Panc1 (cell line): ENCODE measurements at regions not wholly inside any gene's neighbourhood (a gene's known extent, or its start where the extent isn't known, plus 50 kb on each side); places are given as distances from the start of the nearest gene placed in this dataset.

Source experiments
- ATAC-seq: fragments of 200-7000 bp; cut with Tn5 transposase; 2 replicates; pipeline ENCODE4 v1.9.1; 2020; ENCODE audit warnings: mild to moderate bottlenecking, moderate library complexity
- BruUV-seq: library from RNA; stranded (reverse); fragments of 400-500 nt; replicated peaks from 2 replicates; lab custom pipeline; 2021; lab: Mats Ljungman, UMichigan
- CTCF ChIA-PET: fragments of 300-600 bp; sonication (Branson Sonifier 250); formaldehyde crosslinking; loops from one replicate; lab custom pipeline; 2022; ENCODE audit warnings: antibody characterized with exemption; lab: Charles Lee
- POLR2A ChIA-PET: fragments of 300-600 bp; sonication (Branson Sonifier 250); formaldehyde crosslinking; loops from one replicate; lab custom pipeline; 2022; ENCODE audit warnings: antibody characterized with exemption; lab: Charles Lee
- DNase-seq: peaks from one replicate; pipeline ENCODE4 v3.0.0-alpha.2; 2010; ENCODE audit warnings: low read depth, low spot score
- H3K27ac ChIP-seq: 2 replicates; pipeline ENCODE4 v1.5.1; 2011; ENCODE audit warnings: mild to moderate bottlenecking, low read length, inconsistent platforms
- H3K27me3 ChIP-seq: fragments of 200-500 bp; sonication (Bioruptor generic); 2 replicates; pipeline ENCODE4 v1.6.0; 2014; ENCODE audit warnings: low read length, inconsistent platforms; ENCODE audit not compliant: control insufficient read depth, insufficient read depth
- H3K36me3 ChIP-seq: fragments of 200-500 bp; sonication (Bioruptor generic); 2 replicates; pipeline ENCODE4 v1.5.1; 2014; ENCODE audit warnings: inconsistent platforms, mild to moderate bottlenecking, low read length, moderate library complexity; ENCODE audit not compliant: control insufficient read depth, insufficient read depth
- H3K4me1 ChIP-seq: 2 replicates; pipeline ENCODE4 v1.5.1; 2011; ENCODE audit warnings: inconsistent platforms, mild to moderate bottlenecking, low read length, moderate library complexity; ENCODE audit not compliant: control insufficient read depth, insufficient read depth
- H3K4me3 ChIP-seq, 2 experiments: 2 replicates each; pipeline ENCODE4 v1.5.1; 2011 to 2012; ENCODE audit warnings: low read depth in 2 of 2, low read length in 2 of 2, mild to moderate bottlenecking in 2 of 2, inconsistent platforms in 1 of 2, moderate library complexity in 1 of 2
- H3K9me3 ChIP-seq: fragments of 200-500 bp; sonication (Bioruptor generic); 2 replicates; pipeline ENCODE4 v1.5.1; 2014; ENCODE audit warnings: low read depth, mild to moderate bottlenecking, inconsistent platforms, low read length, moderate library complexity; ENCODE audit not compliant: control insufficient read depth, insufficient read depth
- CTCF ChIP-seq: fragments of 450-650 bp; IDR thresholded peaks from 2 replicates; pipeline ENCODE4 v1.5.1; 2017; ENCODE audit warnings: mild to moderate bottlenecking
- POLR2AphosphoS5 ChIP-seq: IDR thresholded peaks from 2 replicates; pipeline ENCODE4 v1.6.1; 2012; ENCODE audit warnings: mild to moderate bottlenecking, low read depth, low read length, moderate library complexity
- REST ChIP-seq, 2 experiments: IDR thresholded peaks; 2 replicates each; pipeline ENCODE4 v1.6.1; 2011 to 2012; ENCODE audit warnings: low read depth in 2 of 2, control low read depth in 1 of 2, low read length in 1 of 2, mild to moderate bottlenecking in 1 of 2, moderate library complexity in 1 of 2; ENCODE audit not compliant: insufficient read depth in 1 of 2
- SIN3A ChIP-seq: IDR thresholded peaks from 2 replicates; pipeline ENCODE4 v1.6.1; 2012; ENCODE audit warnings: low read depth, mild to moderate bottlenecking, low read length, moderate library complexity, borderline replicate concordance; ENCODE audit not compliant: insufficient read depth
- TCF7L2 ChIP-seq: IDR thresholded peaks from 2 replicates; pipeline ENCODE4 v1.6.1; 2011; ENCODE audit warnings: mild to moderate bottlenecking, low read depth, low read length, inconsistent platforms
- in situ Hi-C: cut with HindIII; loops from 2 replicates; pipeline ENCODE4 v1.10.0; 2016; ENCODE audit warnings: low sequenced_read_pairs, low pct_unique_long_range_greater_than_20kb
- intact Hi-C: fragments of 100-400 bp; cut with micrococcal nuclease; formaldehyde crosslinking; loops from one replicate; pipeline ENCODE4 v1.10.0; 2022; ENCODE audit not compliant: unreplicated experiment

- intact Hi-C loops, result no loop called here
Measured at GRCh38 chr2:219902891-219903552, 275.6 kb downstream of the SLC4A3 start.

GRCh38 chr2:219905640-219906039, 278.2 kb downstream of the SLC4A3 start:
- in situ Hi-C loops (no loop called here), intact Hi-C loops (no loop called here)
- Histone ChIP-seq H3K36me3 (no peaks in the 10 kb centered on the region), H3K9me3 (no peaks in the 10 kb centered on the region), H3K27ac (no peak overlapping the region), H3K27me3 (no peaks in the 10 kb centered on the region), H3K4me1 (no peaks in the 10 kb centered on the region), H3K4me3 (no peak overlapping the region)
- ATAC-seq (no peak), DNase-seq (no peak)
- no TSS peak for BruUV-seq
- TF ChIP-seq TCF7L2 (no peak), SIN3A (no peak), CTCF (no peak), POLR2AphosphoS5 (no peak), REST (IDR thresholded peaks at IDR 0.05; ENCODE audit: insufficient read depth in 1 of 2, low read depth in 2 of 2, low read length in 1 of 2) (no peak)
- ChIA-PET POLR2A (no interaction called here), CTCF (no interaction called here)

More at GRCh38 chr2:219902891-219903552, 275.6 kb downstream of the SLC4A3 start:
- H3K27me3 ChIP-seq, result no peaks in the 10 kb centered on the region
- DNase-seq (no peak), ATAC-seq (no peak)
- no peaks in the 10 kb centered on the region for H3K4me1 ChIP-seq
- CTCF ChIA-PET, result no interaction called here
- H3K27ac ChIP-seq, result no peak overlapping the region
- BruUV-seq, result no TSS peak
- in situ Hi-C loops, result no loop called here
- no peaks in the 10 kb centered on the region for H3K9me3 ChIP-seq
- no peaks in the 10 kb centered on the region for H3K36me3 ChIP-seq
- TF ChIP-seq POLR2AphosphoS5 (no peak), TCF7L2 (no peak), CTCF (no peak), SIN3A (no peak), REST (IDR thresholded peaks at IDR 0.05; ENCODE audit: insufficient read depth in 1 of 2, low read depth in 2 of 2, low read length in 1 of 2) (no peak)
- POLR2A ChIA-PET, result no interaction called here
- H3K4me3 ChIP-seq, result no peak overlapping the region
